ENCODE measurements at regions not wholly inside any gene's neighbourhood (a gene's known extent, or its start where the extent isn't known, plus 50 kb on each side); places are given as distances from the start of the nearest gene placed in this dataset.

DNA sequence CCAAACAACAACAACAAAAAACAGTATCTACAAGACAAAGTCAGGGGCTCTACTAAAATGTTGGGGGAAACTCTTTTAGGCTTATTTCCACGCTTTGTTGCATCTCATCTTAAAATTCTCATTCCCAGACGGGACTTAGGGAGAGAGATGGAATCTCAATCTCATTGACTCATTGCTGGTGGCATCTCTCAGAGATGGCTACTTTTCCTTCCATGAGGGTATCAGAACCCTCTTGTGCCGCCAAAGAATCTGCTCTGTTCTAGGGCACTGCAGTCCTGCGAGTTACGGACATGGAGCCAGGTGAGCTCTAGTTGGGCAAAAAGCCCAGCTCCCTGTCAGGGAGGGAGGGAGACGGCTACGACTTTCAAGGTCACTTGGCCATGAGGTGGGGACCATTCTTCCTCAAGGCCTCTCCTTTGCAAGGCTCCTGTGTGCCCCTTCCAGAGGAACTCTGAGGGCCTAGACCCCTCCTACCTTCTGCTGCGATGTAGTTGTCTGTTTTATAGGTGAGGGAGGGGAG, 68.0 kb downstream of the MYCN start:
- DNase-seq = no peak

DNA sequence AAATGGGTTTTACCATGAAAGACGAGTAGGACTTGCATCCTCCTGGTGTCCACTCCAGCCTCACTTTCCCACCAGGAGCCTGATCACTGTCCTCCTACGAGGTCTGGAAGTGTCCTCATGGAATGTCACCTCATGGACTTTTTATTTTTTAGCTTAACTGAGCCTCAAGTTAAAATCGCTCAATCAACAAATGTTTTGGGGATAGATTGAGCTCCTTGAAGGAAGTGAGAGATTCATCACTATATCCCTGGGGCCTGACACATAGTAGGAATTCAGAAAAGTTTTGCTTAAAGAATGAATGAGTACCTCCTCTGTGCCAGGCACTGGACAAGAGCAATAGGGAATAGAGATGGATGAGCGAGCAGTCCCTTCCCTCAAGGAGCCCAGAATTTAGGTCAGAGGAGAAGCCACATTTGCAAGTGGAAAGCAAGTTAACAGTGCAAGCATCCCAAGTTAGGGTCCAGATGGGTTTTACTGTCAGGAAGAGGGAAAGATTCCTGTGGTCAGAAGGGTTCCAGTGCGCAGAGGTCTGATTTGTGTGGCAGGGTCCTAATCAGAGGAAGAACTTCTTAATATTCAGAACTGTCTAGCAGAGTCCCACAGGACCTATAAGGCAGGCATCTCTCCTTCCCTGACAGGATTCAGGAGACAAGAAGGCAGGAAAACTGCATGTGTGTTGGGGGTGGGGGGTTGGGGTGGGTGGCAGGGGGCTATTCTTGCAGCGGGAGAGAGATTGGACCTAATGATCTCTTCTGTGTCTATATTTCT, 67.0 kb downstream of the MYCN start:
- no peak for DNase-seq

DNA sequence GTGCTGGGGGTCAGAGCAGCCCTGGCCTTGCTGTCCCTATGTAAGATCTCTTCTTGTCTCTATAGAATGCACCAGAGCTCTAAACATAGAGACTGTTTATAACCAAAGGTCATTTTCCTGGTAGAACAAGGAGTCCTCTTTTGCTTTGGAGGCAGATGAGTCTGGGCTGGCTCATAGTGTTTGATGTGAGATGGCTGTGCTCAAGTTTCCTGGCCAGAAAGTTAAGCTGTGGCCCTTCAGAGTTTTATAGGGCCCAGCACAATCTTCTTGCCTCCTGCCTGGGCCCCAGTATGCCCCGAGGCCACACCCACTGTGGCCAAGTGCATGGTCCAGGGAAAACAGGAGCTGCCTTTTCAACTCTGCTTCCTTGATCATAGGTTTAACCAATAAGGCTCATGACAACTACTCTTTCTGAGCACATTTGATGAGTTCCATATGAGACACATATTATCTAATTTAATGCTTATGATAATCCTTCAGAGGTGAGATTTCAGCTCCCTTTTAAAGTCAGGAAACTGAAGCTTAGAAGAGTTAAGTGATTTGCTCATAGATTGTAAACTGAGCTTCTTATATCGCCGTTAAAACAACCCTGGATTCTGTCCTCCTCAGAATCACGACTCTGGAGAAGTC, 66.3 kb downstream of the MYCN start:
- DNase-seq = no peak

DNA sequence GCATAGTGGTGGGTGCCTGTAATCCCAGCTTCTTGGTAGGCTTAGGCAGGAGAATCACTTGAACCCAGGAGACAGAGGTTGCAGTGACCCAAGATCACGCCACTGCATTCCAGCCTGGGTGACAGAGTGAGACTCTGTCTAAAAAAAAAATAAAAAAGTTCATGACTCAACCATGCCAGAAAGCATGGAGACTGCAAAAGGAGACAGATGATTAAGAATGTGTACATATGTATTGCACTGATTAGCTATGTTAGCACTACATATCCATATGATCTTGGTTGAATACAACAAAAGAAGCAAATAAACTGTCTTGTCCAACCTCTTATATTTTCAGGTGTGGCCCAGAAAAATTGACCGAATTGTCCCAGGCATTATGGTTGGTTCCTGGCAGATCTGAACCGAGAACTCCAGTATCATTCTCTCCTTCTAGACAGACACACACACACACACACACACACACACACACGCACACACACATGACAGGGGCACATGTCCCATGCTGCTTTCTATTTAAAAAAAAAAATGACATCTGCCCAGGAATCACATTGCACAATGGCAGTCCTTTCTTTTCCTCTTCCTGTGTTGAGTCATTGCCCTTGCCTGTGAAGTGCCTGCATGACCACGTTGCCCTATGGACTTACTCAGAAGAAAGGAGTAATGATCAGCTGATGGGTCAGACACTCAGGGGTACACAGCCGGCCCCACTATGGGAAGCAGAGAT, 65.6 kb downstream of the MYCN start:
- no peak for DNase-seq

DNA sequence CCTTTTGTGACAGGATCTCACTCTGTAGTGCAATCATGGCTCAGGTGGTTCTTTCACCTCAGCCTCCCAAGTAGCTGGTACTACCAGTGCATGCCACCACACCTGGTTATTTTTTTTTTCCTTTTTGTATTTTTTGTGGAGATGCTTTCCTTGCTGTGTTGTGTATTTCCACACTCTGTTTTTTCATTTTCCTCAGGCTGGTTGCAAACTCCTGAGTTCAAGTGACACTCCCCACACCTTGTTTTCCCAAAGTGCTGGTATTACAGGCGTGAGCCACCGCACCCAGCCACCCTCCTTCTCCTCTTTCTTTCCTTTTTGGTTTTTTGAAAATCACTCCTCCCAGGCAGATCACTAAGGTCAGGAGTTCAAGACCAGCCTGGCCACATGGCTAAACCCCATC, 65.0 kb downstream of the MYCN start:
- no peak for DNase-seq

DNA sequence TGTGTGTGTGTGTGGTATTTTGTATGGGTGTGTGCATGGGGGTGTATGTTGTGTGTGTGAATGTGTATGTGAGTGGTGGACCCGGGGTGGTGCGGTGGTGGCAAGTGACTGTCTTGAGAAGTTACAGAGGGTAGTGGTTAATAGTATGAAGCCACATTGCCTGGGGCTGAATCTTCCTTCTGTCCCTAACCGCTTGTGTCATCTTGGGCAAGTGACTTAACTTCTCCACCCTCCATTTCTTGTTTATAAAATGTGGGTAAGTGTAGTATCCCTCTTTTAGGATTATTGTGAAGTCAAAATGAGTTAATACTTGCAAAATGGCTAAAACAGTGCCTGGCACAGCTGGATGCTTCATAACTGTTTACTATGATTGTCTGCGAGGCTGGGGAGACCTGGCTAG, 63.5 kb downstream of the MYCN start:
- DNase-seq = no peak

DNA sequence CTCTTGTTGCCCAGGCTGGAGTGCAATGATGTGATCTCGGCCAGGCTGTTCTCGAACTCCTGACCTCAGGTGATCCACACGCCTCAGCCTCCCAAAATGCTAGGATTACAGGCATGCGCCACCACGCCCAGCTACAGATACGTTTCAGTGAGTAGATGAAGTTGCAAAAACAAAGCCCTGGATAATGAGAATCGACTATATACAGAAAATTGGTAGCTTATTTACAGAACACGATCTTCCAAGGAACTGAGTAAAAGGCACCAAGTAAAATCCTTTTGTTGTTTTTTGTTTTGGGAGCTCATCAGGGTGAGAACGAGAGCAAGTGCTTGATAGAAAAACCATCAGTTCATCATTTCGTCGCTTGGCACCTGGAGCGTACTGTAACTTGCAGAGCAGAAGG, 62.8 kb downstream of the MYCN start:
- DNase-seq = no peak

DNA sequence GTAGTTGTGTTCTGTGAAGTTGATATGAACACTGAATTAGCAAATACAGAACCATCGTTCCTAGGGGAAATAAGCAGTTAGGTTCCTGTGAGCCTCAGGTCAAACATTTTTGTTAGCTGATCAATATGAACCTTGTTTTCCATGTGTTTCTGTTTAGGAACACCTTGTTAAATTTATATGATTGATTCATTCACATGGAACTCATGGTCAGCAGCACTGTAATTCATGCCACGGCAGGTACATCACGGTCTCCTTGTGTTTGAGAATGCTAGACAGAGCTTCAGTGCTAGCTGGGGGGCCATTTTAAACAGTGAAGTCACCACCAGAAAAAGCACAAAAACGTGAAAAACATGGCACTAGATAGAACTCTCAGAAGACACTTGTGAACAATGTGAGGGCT, 62.2 kb downstream of the MYCN start:
- DNase-seq = no peak

DNA sequence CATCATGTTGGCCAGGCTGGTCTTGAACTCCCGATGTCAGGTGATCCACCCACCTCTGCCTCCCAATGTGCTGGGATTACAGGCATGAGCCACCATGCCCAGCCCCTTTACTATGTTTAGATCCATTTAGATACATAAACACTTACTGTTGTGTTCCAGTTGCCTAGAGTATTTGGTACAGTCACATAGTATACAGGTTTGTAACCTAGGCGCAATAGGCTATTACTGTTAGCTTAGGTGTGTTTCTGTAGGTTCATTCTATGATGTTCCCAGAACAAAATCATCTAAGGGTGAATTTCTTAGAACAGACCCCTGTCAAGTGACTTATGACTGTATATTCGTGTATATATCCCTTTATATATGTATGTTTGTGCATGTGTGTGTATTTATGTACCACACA, 61.8 kb downstream of the MYCN start:
- DNase-seq = no peak

DNA sequence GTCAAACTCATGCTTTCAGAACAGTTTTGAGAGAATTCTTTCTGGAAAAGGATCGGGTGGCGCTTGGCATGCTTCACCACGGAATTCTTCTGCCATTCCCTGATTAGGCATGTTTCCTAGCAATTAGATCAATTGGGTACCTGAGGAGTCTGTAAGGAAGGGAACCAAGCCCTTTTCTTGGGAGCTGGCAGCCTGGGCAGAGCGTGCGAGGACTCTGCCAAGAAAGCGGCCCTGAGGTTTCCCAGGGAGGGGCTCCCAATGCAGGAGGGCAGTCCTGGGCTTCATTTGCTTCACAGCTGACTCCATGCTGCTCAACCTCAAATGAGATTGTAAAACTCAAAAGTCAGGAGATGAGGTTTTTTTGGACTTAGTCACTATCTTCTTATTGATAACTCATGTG, 60.3 kb downstream of the MYCN start:
- no peak for DNase-seq

DNA sequence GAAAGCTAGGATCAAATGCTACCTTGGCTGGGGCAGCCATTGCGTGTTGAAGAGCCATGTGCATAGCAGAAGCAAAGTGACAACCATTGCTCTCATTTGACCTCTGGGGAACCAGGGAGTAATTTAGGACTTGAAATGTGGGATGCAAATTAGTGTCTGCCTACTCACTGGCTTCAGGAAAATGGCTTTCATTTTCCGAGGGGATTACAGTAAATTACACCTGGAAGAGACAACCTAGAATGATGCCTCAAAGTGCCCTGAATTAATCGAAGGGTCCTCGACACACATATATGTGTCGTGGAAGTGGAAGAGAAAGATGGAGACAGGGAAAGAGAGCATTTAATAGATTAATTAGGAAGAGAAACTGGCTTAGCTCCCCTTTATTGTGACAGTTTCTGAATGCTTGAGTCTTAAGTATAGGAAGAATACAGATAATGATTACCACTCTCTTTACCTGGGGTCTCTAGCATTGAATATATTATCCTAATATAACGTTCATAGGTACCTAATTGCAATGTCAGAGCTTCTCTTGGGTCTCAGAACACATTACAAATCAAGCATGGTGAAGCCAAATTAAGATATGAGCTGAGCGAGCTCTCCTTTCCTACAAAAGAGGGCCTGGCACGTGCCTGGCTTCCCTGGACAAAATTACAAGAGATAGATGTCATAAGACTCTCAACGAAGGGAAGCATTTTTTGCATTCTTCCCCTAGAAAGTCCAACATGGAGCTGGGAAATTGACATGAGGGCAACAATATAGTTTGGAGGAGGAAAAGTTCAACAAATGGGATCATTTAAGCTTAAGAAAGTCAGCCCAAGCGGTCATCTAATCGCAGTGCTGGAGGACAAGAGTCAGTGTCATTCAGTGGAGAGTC, 59.5 kb downstream of the MYCN start:
- no peak for DNase-seq

DNA sequence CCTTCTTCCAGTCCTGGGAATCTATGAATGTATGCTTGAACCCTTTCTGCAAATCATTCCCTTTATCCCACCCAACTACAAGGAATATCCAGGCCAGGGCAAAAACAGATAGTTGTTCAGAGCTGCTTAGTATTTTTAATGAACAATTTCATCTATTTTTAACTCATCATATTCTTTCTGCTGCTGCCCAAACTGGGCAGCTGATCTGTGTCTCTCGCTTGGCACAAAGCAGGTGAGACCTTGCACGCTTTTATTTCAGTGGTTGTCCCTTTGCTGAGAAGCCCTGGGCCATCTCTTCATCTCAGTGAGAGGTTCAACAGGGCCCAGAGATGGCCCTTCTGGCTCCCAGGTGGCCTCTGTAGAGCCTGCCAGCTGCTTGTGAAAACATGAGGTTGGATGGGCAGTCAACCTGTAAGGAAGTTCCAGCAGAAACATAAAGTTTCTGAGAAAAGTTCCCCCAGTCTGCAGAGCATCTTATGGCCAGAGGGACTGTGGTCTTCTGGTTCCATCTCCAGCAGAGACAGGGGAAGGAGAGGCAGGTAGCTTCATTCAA, 57.5 kb downstream of the MYCN start:
- DNase-seq = no peak

DNA sequence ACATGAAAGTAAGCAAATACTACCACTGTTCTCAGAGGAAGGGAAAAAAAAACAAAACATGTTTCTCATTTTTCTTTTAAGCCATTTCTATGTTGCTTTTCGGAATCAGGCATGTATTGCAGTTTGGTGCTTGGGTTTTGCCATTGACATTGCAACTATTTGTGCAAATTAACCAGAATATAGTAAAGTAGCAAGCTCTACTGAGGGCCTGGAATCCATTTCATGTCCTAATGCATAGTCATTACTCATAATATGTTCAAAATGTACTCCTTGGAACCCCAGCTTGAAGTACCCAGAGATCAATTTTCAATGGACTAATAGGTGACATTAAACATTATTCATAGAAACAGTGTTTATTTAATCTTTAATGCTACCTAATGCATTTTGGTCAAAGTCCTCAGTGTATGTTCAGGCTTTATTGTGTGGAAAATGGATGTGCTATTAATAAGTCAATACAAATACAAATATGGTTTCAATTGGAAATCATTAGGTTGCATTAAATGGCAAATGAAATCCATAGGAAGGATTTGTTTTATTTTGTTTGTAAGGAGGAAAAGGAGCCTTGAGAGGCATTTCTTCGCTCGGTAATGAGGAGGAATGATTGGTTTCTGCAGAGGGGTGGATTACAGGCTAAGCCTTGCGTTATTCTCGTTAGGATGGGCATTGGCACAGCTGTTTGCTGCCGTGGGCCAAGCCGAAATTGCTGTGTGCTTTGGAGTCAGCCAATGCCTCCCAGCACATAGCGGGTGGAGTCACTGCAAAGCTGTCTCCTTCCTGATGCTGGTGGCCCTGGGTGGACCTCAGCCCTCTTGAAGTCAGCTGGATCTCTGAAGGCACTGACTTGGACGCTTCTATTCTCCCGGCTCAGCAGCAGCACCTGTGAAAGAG, 56.4 kb downstream of the MYCN start:
- no peak for DNase-seq
